ENCODE measurements at regions not wholly inside any gene's neighbourhood (a gene's known extent, or its start where the extent isn't known, plus 50 kb on each side); places are given as distances from the start of the nearest gene placed in this dataset.
A peak's percentile ranks its signal among the peaks of the same experiment; 100 is the strongest.
"Not testable (repeated sequence)": the region's sequence is repeated elsewhere in the genome, so short reads cannot be mapped to it uniquely, and the experiment has no call there.

- DNase-seq (ENCODE audit: low spot score) = no peak
Measured at GRCh38 chr6:61622601-61623000, 663.4 kb downstream of the KHDRBS2 start.

- DNase-seq (ENCODE audit: low spot score) = no peak
Measured at GRCh38 chr6:61614119-61614518, 671.9 kb downstream of the KHDRBS2 start.

- no peak for DNase-seq (ENCODE audit: low spot score)
Measured at GRCh38 chr6:61606500-61606899, 679.5 kb downstream of the KHDRBS2 start.

GRCh38 chr6:61605851-61606250 is 680.2 kb downstream of the KHDRBS2 start:
- not testable (repeated sequence) for DNase-seq (ENCODE audit: low spot score)

- DNase-seq (ENCODE audit: low spot score) = not testable (repeated sequence)
Measured at GRCh38 chr6:61602171-61602570, 683.9 kb downstream of the KHDRBS2 start.

GRCh38 chr6:61592238-61592637 is 693.8 kb downstream of the KHDRBS2 start:
- no peak for DNase-seq (ENCODE audit: low spot score)

- peak; percentile 24 for DNase-seq (ENCODE audit: low spot score)
Measured at GRCh38 chr6:61586934-61587537, 699.0 kb downstream of the KHDRBS2 start.

GRCh38 chr6:61585504-61585903 is 700.5 kb downstream of the KHDRBS2 start:
- DNase-seq (ENCODE audit: low spot score) = no peak

GRCh38 chr6:61562098-61562497 is 723.9 kb downstream of the KHDRBS2 start:
- DNase-seq (ENCODE audit: low spot score) = no peak

- no peak for DNase-seq (ENCODE audit: low spot score)
Measured at GRCh38 chr6:61558796-61559195, 727.2 kb downstream of the KHDRBS2 start.

GRCh38 chr6:61555993-61556392 is 730.0 kb downstream of the KHDRBS2 start:
- no peak for DNase-seq (ENCODE audit: low spot score)

GRCh38 chr6:61538801-61539200 is 747.2 kb downstream of the KHDRBS2 start:
- DNase-seq (ENCODE audit: low spot score) = no peak

- not testable (repeated sequence) for DNase-seq (ENCODE audit: low spot score)
Measured at GRCh38 chr6:61532749-61533148, 753.3 kb downstream of the KHDRBS2 start.

Data from Ammon's horn (tissue), 1 donor.